ENCODE measurements at regions not wholly inside any gene's neighbourhood (a gene's known extent, or its start where the extent isn't known, plus 50 kb on each side); places are given as distances from the start of the nearest gene placed in this dataset.

DNA sequence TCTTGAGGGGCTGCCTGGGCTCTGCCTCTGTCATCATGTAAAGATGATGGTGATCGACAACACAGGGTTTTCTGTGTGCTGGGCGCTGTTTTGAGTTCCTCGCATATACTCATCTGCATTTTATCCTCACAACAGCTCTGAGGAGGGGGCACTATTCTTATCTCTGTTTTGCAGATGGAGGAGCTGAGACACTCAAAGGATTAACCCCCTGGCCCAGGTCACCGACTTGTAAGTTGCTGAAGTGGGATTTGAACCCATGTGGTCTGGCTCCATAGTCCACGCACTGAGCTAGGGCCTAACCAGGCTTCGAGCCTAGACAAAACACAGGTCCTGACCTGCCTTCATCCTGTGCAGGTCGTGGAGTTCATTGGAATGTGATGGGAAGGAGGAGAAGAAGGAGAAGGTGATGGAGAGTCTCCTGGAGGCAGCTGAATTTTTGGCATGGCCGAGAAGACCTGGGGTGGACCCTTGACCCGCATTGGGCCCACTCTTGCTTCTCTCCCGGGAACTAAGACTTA, 140.0 kb downstream of the ASCL4 start:
- TF ChIP-seq, protein P1, sequence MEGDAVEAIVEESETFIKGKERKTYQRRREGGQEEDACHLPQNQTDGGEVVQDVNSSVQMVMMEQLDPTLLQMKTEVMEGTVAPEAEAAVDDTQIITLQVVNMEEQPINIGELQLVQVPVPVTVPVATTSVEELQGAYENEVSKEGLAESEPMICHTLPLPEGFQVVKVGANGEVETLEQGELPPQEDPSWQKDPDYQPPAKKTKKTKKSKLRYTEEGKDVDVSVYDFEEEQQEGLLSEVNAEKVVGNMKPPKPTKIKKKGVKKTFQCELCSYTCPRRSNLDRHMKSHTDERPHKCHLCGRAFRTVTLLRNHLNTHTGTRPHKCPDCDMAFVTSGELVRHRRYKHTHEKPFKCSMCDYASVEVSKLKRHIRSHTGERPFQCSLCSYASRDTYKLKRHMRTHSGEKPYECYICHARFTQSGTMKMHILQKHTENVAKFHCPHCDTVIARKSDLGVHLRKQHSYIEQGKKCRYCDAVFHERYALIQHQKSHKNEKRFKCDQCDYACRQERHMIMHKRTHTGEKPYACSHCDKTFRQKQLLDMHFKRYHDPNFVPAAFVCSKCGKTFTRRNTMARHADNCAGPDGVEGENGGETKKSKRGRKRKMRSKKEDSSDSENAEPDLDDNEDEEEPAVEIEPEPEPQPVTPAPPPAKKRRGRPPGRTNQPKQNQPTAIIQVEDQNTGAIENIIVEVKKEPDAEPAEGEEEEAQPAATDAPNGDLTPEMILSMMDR (IDR thresholded peaks at IDR 0.05; ENCODE audit: low read depth, low read length, poor library complexity, severe bottlenecking) = no peak
- TF ChIP-seq EZH2phosphoT487 (IDR thresholded peaks at IDR 0.05; ENCODE audit: borderline replicate concordance, low read length) = no peak

All from DOHH2 (cell line).